Panc1 (cell line): ENCODE measurements at regions not wholly inside any gene's neighbourhood (a gene's known extent, or its start where the extent isn't known, plus 50 kb on each side); places are given as distances from the start of the nearest gene placed in this dataset.

Experiments used
- ATAC-seq: fragments of 200-7000 bp; cut with Tn5 transposase; 2 replicates; pipeline ENCODE4 v1.9.1; 2020; ENCODE audit warnings: mild to moderate bottlenecking, moderate library complexity
- BruUV-seq: library from RNA; stranded (reverse); fragments of 400-500 nt; replicated peaks from 2 replicates; lab custom pipeline; 2021; lab: Mats Ljungman, UMichigan
- CTCF ChIA-PET: fragments of 300-600 bp; sonication (Branson Sonifier 250); formaldehyde crosslinking; loops from one replicate; lab custom pipeline; 2022; ENCODE audit warnings: antibody characterized with exemption; lab: Charles Lee
- POLR2A ChIA-PET: fragments of 300-600 bp; sonication (Branson Sonifier 250); formaldehyde crosslinking; loops from one replicate; lab custom pipeline; 2022; ENCODE audit warnings: antibody characterized with exemption; lab: Charles Lee
- DNase-seq: peaks from one replicate; pipeline ENCODE4 v3.0.0-alpha.2; 2010; ENCODE audit warnings: low read depth, low spot score
- H3K27ac ChIP-seq: 2 replicates; pipeline ENCODE4 v1.5.1; 2011; ENCODE audit warnings: mild to moderate bottlenecking, low read length, inconsistent platforms
- H3K27me3 ChIP-seq: fragments of 200-500 bp; sonication (Bioruptor generic); 2 replicates; pipeline ENCODE4 v1.6.0; 2014; ENCODE audit warnings: low read length, inconsistent platforms; ENCODE audit not compliant: control insufficient read depth, insufficient read depth
- H3K36me3 ChIP-seq: fragments of 200-500 bp; sonication (Bioruptor generic); 2 replicates; pipeline ENCODE4 v1.5.1; 2014; ENCODE audit warnings: inconsistent platforms, mild to moderate bottlenecking, low read length, moderate library complexity; ENCODE audit not compliant: control insufficient read depth, insufficient read depth
- H3K4me1 ChIP-seq: 2 replicates; pipeline ENCODE4 v1.5.1; 2011; ENCODE audit warnings: inconsistent platforms, mild to moderate bottlenecking, low read length, moderate library complexity; ENCODE audit not compliant: control insufficient read depth, insufficient read depth
- H3K4me3 ChIP-seq, 2 experiments: 2 replicates each; pipeline ENCODE4 v1.5.1; 2011 to 2012; ENCODE audit warnings: low read depth in 2 of 2, low read length in 2 of 2, mild to moderate bottlenecking in 2 of 2, inconsistent platforms in 1 of 2, moderate library complexity in 1 of 2
- H3K9me3 ChIP-seq: fragments of 200-500 bp; sonication (Bioruptor generic); 2 replicates; pipeline ENCODE4 v1.5.1; 2014; ENCODE audit warnings: low read depth, mild to moderate bottlenecking, inconsistent platforms, low read length, moderate library complexity; ENCODE audit not compliant: control insufficient read depth, insufficient read depth
- POLR2AphosphoS5 ChIP-seq: IDR thresholded peaks from 2 replicates; pipeline ENCODE4 v1.6.1; 2012; ENCODE audit warnings: mild to moderate bottlenecking, low read depth, low read length, moderate library complexity
- SIN3A ChIP-seq: IDR thresholded peaks from 2 replicates; pipeline ENCODE4 v1.6.1; 2012; ENCODE audit warnings: low read depth, mild to moderate bottlenecking, low read length, moderate library complexity, borderline replicate concordance; ENCODE audit not compliant: insufficient read depth
- TCF7L2 ChIP-seq: IDR thresholded peaks from 2 replicates; pipeline ENCODE4 v1.6.1; 2011; ENCODE audit warnings: mild to moderate bottlenecking, low read depth, low read length, inconsistent platforms
- in situ Hi-C: cut with HindIII; loops from 2 replicates; pipeline ENCODE4 v1.10.0; 2016; ENCODE audit warnings: low sequenced_read_pairs, low pct_unique_long_range_greater_than_20kb
- intact Hi-C: fragments of 100-400 bp; cut with micrococcal nuclease; formaldehyde crosslinking; loops from one replicate; pipeline ENCODE4 v1.10.0; 2022; ENCODE audit not compliant: unreplicated experiment
- TF ChIP-seq, protein P1 (sequence below): fragments of 450-650 bp; IDR thresholded peaks from 2 replicates; pipeline ENCODE4 v1.5.1; 2017; ENCODE audit warnings: mild to moderate bottlenecking
- TF ChIP-seq, protein P2 (sequence below), 2 experiments: IDR thresholded peaks; 2 replicates each; pipeline ENCODE4 v1.6.1; 2011 to 2012; ENCODE audit warnings: low read depth in 2 of 2, control low read depth in 1 of 2, low read length in 1 of 2, mild to moderate bottlenecking in 1 of 2, moderate library complexity in 1 of 2; ENCODE audit not compliant: insufficient read depth in 1 of 2

DNA sequence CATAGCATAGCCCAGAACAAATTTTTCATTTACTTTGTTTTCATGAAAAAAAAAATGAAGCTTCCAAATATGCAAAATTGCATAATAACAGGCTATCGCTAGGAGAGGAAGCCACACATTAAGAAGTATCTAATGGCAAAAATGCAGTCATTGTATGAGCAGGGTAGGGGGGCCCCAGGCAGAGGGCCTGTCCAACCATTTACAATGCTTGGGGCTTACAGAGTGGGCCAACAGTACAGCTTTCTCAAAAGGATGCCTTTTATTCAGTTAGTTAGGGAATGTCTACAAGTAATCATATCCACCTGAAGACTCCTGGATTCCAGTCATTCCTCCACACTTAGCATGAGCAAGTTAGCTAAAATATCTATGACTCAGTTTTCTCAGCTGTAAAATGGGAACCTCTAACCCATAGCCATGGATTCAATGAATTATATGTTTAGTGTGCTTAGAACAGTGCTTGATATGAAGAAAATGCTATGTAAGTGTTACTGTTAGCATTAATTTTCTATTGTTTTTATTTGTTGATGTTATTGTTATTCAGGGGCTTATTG lies 117.7 kb downstream of the GAS1 start:
- Histone ChIP-seq H3K4me3 (no peak overlapping the region), H3K4me1 (no peaks in the 10 kb centered on the region), H3K27ac (no peak overlapping the region), H3K36me3 (no peaks in the 10 kb centered on the region), H3K9me3 (no peaks in the 10 kb centered on the region), H3K27me3 (no peaks in the 10 kb centered on the region)
- POLR2A ChIA-PET: no interaction called here
- in situ Hi-C loops (no loop called here), intact Hi-C loops (no loop called here)
- no peak for ATAC-seq
- CTCF ChIA-PET: no interaction called here
- BruUV-seq: no TSS peak
- no peak for DNase-seq
- no peak for TF ChIP-seq SIN3A
- TF ChIP-seq, protein P1, sequence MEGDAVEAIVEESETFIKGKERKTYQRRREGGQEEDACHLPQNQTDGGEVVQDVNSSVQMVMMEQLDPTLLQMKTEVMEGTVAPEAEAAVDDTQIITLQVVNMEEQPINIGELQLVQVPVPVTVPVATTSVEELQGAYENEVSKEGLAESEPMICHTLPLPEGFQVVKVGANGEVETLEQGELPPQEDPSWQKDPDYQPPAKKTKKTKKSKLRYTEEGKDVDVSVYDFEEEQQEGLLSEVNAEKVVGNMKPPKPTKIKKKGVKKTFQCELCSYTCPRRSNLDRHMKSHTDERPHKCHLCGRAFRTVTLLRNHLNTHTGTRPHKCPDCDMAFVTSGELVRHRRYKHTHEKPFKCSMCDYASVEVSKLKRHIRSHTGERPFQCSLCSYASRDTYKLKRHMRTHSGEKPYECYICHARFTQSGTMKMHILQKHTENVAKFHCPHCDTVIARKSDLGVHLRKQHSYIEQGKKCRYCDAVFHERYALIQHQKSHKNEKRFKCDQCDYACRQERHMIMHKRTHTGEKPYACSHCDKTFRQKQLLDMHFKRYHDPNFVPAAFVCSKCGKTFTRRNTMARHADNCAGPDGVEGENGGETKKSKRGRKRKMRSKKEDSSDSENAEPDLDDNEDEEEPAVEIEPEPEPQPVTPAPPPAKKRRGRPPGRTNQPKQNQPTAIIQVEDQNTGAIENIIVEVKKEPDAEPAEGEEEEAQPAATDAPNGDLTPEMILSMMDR: no peak
- TF ChIP-seq, protein P2, sequence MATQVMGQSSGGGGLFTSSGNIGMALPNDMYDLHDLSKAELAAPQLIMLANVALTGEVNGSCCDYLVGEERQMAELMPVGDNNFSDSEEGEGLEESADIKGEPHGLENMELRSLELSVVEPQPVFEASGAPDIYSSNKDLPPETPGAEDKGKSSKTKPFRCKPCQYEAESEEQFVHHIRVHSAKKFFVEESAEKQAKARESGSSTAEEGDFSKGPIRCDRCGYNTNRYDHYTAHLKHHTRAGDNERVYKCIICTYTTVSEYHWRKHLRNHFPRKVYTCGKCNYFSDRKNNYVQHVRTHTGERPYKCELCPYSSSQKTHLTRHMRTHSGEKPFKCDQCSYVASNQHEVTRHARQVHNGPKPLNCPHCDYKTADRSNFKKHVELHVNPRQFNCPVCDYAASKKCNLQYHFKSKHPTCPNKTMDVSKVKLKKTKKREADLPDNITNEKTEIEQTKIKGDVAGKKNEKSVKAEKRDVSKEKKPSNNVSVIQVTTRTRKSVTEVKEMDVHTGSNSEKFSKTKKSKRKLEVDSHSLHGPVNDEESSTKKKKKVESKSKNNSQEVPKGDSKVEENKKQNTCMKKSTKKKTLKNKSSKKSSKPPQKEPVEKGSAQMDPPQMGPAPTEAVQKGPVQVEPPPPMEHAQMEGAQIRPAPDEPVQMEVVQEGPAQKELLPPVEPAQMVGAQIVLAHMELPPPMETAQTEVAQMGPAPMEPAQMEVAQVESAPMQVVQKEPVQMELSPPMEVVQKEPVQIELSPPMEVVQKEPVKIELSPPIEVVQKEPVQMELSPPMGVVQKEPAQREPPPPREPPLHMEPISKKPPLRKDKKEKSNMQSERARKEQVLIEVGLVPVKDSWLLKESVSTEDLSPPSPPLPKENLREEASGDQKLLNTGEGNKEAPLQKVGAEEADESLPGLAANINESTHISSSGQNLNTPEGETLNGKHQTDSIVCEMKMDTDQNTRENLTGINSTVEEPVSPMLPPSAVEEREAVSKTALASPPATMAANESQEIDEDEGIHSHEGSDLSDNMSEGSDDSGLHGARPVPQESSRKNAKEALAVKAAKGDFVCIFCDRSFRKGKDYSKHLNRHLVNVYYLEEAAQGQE (IDR thresholded peaks at IDR 0.05; ENCODE audit: insufficient read depth in 1 of 2, low read depth in 2 of 2, low read length in 1 of 2): no peak
- no peak for TF ChIP-seq POLR2AphosphoS5
- no peak for TF ChIP-seq TCF7L2

DNA sequence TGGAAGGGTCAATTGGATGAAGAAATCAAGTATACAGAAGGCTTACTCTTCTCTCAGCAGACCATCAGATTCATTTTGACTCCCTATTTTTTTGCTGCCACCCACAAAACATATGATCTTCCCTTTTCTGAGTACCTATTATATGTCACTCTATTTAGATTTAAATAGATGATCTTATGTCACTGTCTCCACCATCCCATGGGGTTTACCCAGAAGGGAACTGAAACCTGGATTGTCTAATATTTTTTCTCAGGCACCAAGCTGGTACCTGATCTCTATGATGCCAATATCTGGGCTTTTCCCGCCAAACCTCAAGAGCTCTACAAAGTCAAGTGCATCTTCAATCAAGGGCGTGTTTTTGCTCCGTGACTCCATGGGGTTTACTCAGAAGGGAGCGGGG lies 118.7 kb downstream of the GAS1 start:
- no peak for TF ChIP-seq TCF7L2
- TF ChIP-seq, protein P1: no peak
- TF ChIP-seq SIN3A: no peak
- TF ChIP-seq POLR2AphosphoS5: no peak
- TF ChIP-seq, protein P2 (IDR thresholded peaks at IDR 0.05; ENCODE audit: insufficient read depth in 1 of 2, low read depth in 2 of 2, low read length in 1 of 2): no peak
- DNase-seq (no peak), ATAC-seq (no peak)
- CTCF ChIA-PET: no interaction called here
- Histone ChIP-seq H3K27me3 (no peaks in the 10 kb centered on the region), H3K9me3 (no peaks in the 10 kb centered on the region), H3K27ac (no peak overlapping the region), H3K4me1 (no peaks in the 10 kb centered on the region), H3K4me3 (no peak overlapping the region), H3K36me3 (no peaks in the 10 kb centered on the region)
- in situ Hi-C loops (no loop called here), intact Hi-C loops (no loop called here)
- POLR2A ChIA-PET: no interaction called here
- BruUV-seq: no TSS peak
